Glutamatergic neuron (in vitro differentiated cells): ENCODE measurements at regions not wholly inside any gene's neighbourhood (a gene's known extent, or its start where the extent isn't known, plus 50 kb on each side); places are given as distances from the start of the nearest gene placed in this dataset. TPM values are rescaled to one million over a fixed set of nuclear protein-coding genes. Genes with fewer than 3 reads are reported as not detected.
"Not testable (repeated sequence)": the region's sequence is repeated elsewhere in the genome, so short reads cannot be mapped to it uniquely, and the experiment has no call there.

Source experiments
- DNase-seq: peaks from one replicate; pipeline ENCODE4 v3.0.0; 2022
- H3K27ac Mint-ChIP-seq: one replicate; pipeline ENCODE4 v1.8.0; 2020; ENCODE audit warnings: mild to moderate bottlenecking, mixed read lengths, inconsistent platforms; ENCODE audit not compliant: unreplicated experiment
- H3K27me3 Mint-ChIP-seq: one replicate; pipeline ENCODE4 v1.8.0; 2020; ENCODE audit warnings: mild to moderate bottlenecking, moderate library complexity, mixed read lengths, inconsistent platforms; ENCODE audit not compliant: unreplicated experiment
- H3K36me3 Mint-ChIP-seq: one replicate; pipeline ENCODE4 v1.8.0; 2020; ENCODE audit warnings: mild to moderate bottlenecking, mixed read lengths, inconsistent platforms; ENCODE audit not compliant: unreplicated experiment
- H3K4me1 Mint-ChIP-seq: one replicate; pipeline ENCODE4 v1.8.0; 2020; ENCODE audit warnings: mild to moderate bottlenecking, low read depth, mixed read lengths, inconsistent platforms; ENCODE audit not compliant: unreplicated experiment
- H3K4me3 Mint-ChIP-seq: one replicate; pipeline ENCODE4 v1.8.0; 2020; ENCODE audit warnings: mild to moderate bottlenecking, mixed read lengths, inconsistent platforms; ENCODE audit not compliant: unreplicated experiment
- H3K9me3 Mint-ChIP-seq: one replicate; pipeline ENCODE4 v1.8.0; 2020; ENCODE audit warnings: mild to moderate bottlenecking, moderate library complexity, mixed read lengths, inconsistent platforms; ENCODE audit not compliant: unreplicated experiment
- CTCF ChIP-seq: fragments of 200-600 bp; sonication (generic); IDR thresholded peaks from one replicate; pipeline ENCODE4 v1.5.0; 2021; ENCODE audit not compliant: partially characterized antibody, unreplicated experiment
- microRNA-seq: library from miRNA; unstranded; fragments of <30 nt; microRNA quantifications from one replicate; pipeline ENCODE4, GENCODE V29; 2020; ENCODE audit not compliant: unreplicated experiment

GRCh38 chr11:90284171-90284570, 61.3 kb upstream of the CHORDC1 start:
- Mint-ChIP-seq H3K27me3 (no peaks in the 10 kb centered on the region), H3K27ac (no peak overlapping the region), H3K36me3 (no peaks in the 10 kb centered on the region), H3K9me3 (no peaks in the 10 kb centered on the region), H3K4me3 (no peak overlapping the region), H3K4me1 (no peaks in the 10 kb centered on the region)
- DNase-seq: no peak
- no peak for TF ChIP-seq CTCF

GRCh38 chr11:90282551-90283071, 59.8 kb upstream of the CHORDC1 start:
- H3K27me3 Mint-ChIP-seq, H3K9me3 Mint-ChIP-seq, H3K4me1 Mint-ChIP-seq, H3K36me3 Mint-ChIP-seq, DNase-seq, H3K27ac Mint-ChIP-seq, H3K4me3 Mint-ChIP-seq: not testable (repeated sequence)

- H3K36me3 Mint-ChIP-seq: no peaks in the 10 kb centered on the region
- no peak overlapping the region for H3K4me3 Mint-ChIP-seq
- peaks cover 2% of the 10 kb centered on the region for H3K4me1 Mint-ChIP-seq
- TF ChIP-seq CTCF: no peak
- H3K9me3 Mint-ChIP-seq: peaks cover 1% of the 10 kb centered on the region
- no peak overlapping the region for H3K27ac Mint-ChIP-seq
- H3K27me3 Mint-ChIP-seq: no peaks in the 10 kb centered on the region
- no peak for DNase-seq
These were observed 51.5 kb upstream of the CHORDC1 start for GRCh38 chr11:90274362-90274761.

Small RNA genes lying in the stretch of these regions (microRNA-seq; reads per million reads assigned to microRNA genes)
- gene MIR1261 (not detected), gene MIR4490 (not detected)
